Endothelial cell of umbilical vein (primary cell): ENCODE measurements at regions not wholly inside any gene's neighbourhood (a gene's known extent, or its start where the extent isn't known, plus 50 kb on each side); places are given as distances from the start of the nearest gene placed in this dataset.

Experiments used
- BruUV-seq: library from RNA; stranded (reverse); fragments of 400-500 nt; replicated peaks from 2 replicates; lab custom pipeline; 2021; lab: Mats Ljungman, UMichigan
- CTCF ChIA-PET: fragments of 300-600, 350-600 bp; sonication (Branson Sonifier 250); formaldehyde crosslinking; loops from one replicate; lab custom pipeline; 2021; ENCODE audit warnings: antibody characterized with exemption, inconsistent platforms; lab: Charles Lee
- POLR2A ChIA-PET: fragments of 300-600, 350-600 bp; sonication (Branson Sonifier 250); formaldehyde crosslinking; loops from one replicate; lab custom pipeline; 2021; ENCODE audit warnings: antibody characterized with exemption, inconsistent platforms; lab: Charles Lee
- DNase-seq: peaks from one replicate; pipeline ENCODE4 v3.0.0-alpha.2; 2011; ENCODE audit warnings: low read depth, low spot score
- FAIRE-seq: peaks from 2 replicates; lab custom pipeline; 2011; peaks lifted over from hg19 to GRCh38; lab: Jason Lieb, UNC
- H2AFZ ChIP-seq: 2 replicates; pipeline ENCODE4 v1.6.0; 2012; ENCODE audit warnings: low read depth, low read length, control low read depth, inconsistent platforms
- H3K27ac ChIP-seq: 2 replicates; pipeline ENCODE4 v1.5.1; 2011; ENCODE audit warnings: low read depth, mild to moderate bottlenecking, control low read depth, low read length, moderate library complexity; ENCODE audit not compliant: insufficient read depth
- H3K27me3 ChIP-seq, 2 experiments: 2 replicates each; pipeline versions ENCODE4 v1.6.0 to v1.6.1; 2011; ENCODE audit warnings: low read length in 2 of 2, mixed read lengths in 1 of 2; ENCODE audit not compliant: control insufficient read depth in 2 of 2, insufficient read depth in 2 of 2
- H3K36me3 ChIP-seq, 2 experiments: 2 replicates in 1 of 2; 3 replicates in 1 of 2; pipeline ENCODE4 v1.5.1; 2011; ENCODE audit warnings: low read length in 2 of 2, mild to moderate bottlenecking in 1 of 2, moderate library complexity in 1 of 2; ENCODE audit not compliant: control insufficient read depth in 2 of 2, insufficient read depth in 2 of 2; ENCODE audit errors: extremely low read depth in 1 of 2
- H3K4me1 ChIP-seq: 3 replicates; pipeline ENCODE4 v1.5.1; 2011; ENCODE audit warnings: mild to moderate bottlenecking, low read length; ENCODE audit not compliant: control insufficient read depth, insufficient read depth; ENCODE audit errors: extremely low read depth
- H3K4me2 ChIP-seq: 2 replicates; pipeline ENCODE4 v1.6.1; 2011; ENCODE audit warnings: low read length, control low read depth, mixed read lengths; ENCODE audit not compliant: insufficient read depth
- H3K4me3 ChIP-seq, 3 experiments: fragments of 200-600 bp in 1 of 3; sonication (generic), shearing (Covaris generic) in 1 of 3; replicated peaks in 1 of 3; 2 replicates each; pipeline ENCODE4 v1.5.1; 2011 to 2016; ENCODE audit warnings: control low read depth in 3 of 3, low read length in 3 of 3, mild to moderate bottlenecking in 2 of 3, inconsistent platforms in 1 of 3, low read depth in 1 of 3, moderate library complexity in 1 of 3; ENCODE audit not compliant: insufficient read depth in 1 of 3
- H3K79me2 ChIP-seq: 2 replicates; pipeline ENCODE4 v1.6.0; 2012; ENCODE audit warnings: low read length, inconsistent platforms; ENCODE audit not compliant: control insufficient read depth, insufficient read depth
- H3K9ac ChIP-seq: replicated peaks from 2 replicates; pipeline ENCODE3; 2011; ENCODE audit warnings: low read length, control low read depth; ENCODE audit not compliant: insufficient read depth; ENCODE audit errors: extremely low read depth
- H3K9me1 ChIP-seq: replicated peaks from 3 replicates; pipeline ENCODE4 v1.6.0; 2011; ENCODE audit warnings: mild to moderate bottlenecking, low read length; ENCODE audit not compliant: control insufficient read depth, insufficient read depth; ENCODE audit errors: extremely low read depth
- H3K9me3 ChIP-seq: replicated peaks from 2 replicates; pipeline ENCODE4 v1.5.1; 2012; ENCODE audit warnings: low read length, inconsistent platforms; ENCODE audit not compliant: control insufficient read depth, insufficient read depth
- H4K20me1 ChIP-seq: replicated peaks from 2 replicates; pipeline ENCODE3; 2011; ENCODE audit warnings: mild to moderate bottlenecking, low read length; ENCODE audit not compliant: control insufficient read depth, insufficient read depth; ENCODE audit errors: extremely low read depth
- CTCF ChIP-seq, 2 donors: IDR thresholded peaks; 1 replicate in 1 of 2; 2 replicates in 1 of 2; pipeline ENCODE4 v1.5.1; 2011; ENCODE audit warnings: low read length in 2 of 2, mild to moderate bottlenecking in 2 of 2, moderate library complexity in 2 of 2, control low read depth in 1 of 2, inconsistent platforms in 1 of 2, low read depth in 1 of 2; ENCODE audit not compliant: insufficient read depth in 1 of 2; ENCODE audit errors: extremely low read depth in 1 of 2
- GATA2 ChIP-seq: IDR thresholded peaks from 2 replicates; pipeline ENCODE4 v1.7.0; 2011; ENCODE audit warnings: low read depth, mild to moderate bottlenecking, moderate library complexity, mixed read lengths, low read length; ENCODE audit not compliant: insufficient read length, insufficient read depth
- JUN ChIP-seq: IDR thresholded peaks from 2 replicates; pipeline ENCODE4 v1.6.1; 2011; ENCODE audit warnings: borderline replicate concordance, low read depth; ENCODE audit not compliant: insufficient read length, insufficient read depth
- POLR2AphosphoS5 ChIP-seq: IDR thresholded peaks from 2 replicates; pipeline ENCODE4 v1.6.1; 2012; ENCODE audit warnings: low read depth, mild to moderate bottlenecking, control low read depth, low read length, moderate library complexity; ENCODE audit not compliant: insufficient read depth
- dilution Hi-C: fragments of 300-500 bp; cut with MboI; formaldehyde crosslinking; loops from one replicate; pipeline ENCODE4 v1.15.0; 2019; ENCODE audit warnings: low sequenced_read_pairs; ENCODE audit not compliant: extremely low pct_ligation_motif_present
- intact Hi-C: fragments of 100-400 bp; cut with micrococcal nuclease; formaldehyde crosslinking; loops from one replicate; pipeline ENCODE4 v1.10.0; 2022

- Histone ChIP-seq H3K27ac (no peak overlapping the region), H3K9ac (no peak overlapping the region), H3K79me2 (no peaks in the 10 kb centered on the region), H2AFZ (no peak overlapping the region), H3K9me1 (no peaks in the 10 kb centered on the region), H4K20me1 (no peaks in the 10 kb centered on the region), H3K27me3 (no peaks in the 10 kb centered on the region), H3K4me2 (no peak overlapping the region), H3K4me1 (no peaks in the 10 kb centered on the region), H3K36me3 (no peaks in the 10 kb centered on the region), H3K4me3 (no peak overlapping the region), H3K9me3 (peaks cover 2% of the 10 kb centered on the region)
- no peak for TF ChIP-seq JUN
- CTCF ChIA-PET: no interaction called here
- BruUV-seq: no TSS peak
- intact Hi-C loops (no loop called here), dilution Hi-C loops (no loop called here)
- FAIRE-seq (no peak), DNase-seq (no peak)
- POLR2A ChIA-PET: no interaction called here
Observed at GRCh38 chr14:49052521-49052920, 533.7 kb downstream of the RPS29 start.

- H3K4me2 ChIP-seq: no peak overlapping the region
- FAIRE-seq: no peak
- intact Hi-C loops: no loop called here
- no peaks in the 10 kb centered on the region for H3K36me3 ChIP-seq
- no peaks in the 10 kb centered on the region for H3K4me1 ChIP-seq
- dilution Hi-C loops: no loop called here
- H3K4me3 ChIP-seq: no peak overlapping the region
- BruUV-seq: no TSS peak
- no peaks in the 10 kb centered on the region for H4K20me1 ChIP-seq
- H2AFZ ChIP-seq: no peak overlapping the region
- POLR2A ChIA-PET: no interaction called here
- H3K9me1 ChIP-seq: no peaks in the 10 kb centered on the region
- H3K27ac ChIP-seq: no peak overlapping the region
- no peak for TF ChIP-seq CTCF (IDR thresholded peaks at IDR 0.05; ENCODE audit: extremely low read depth in 1 of 2, insufficient read depth in 1 of 2, low read depth in 1 of 2, low read length in 2 of 2)
- TF ChIP-seq POLR2AphosphoS5: no peak
- no peak for TF ChIP-seq GATA2
- H3K9me3 ChIP-seq: peaks cover 2% of the 10 kb centered on the region
- no peak overlapping the region for H3K9ac ChIP-seq
- DNase-seq: no peak
- no peaks in the 10 kb centered on the region for H3K79me2 ChIP-seq
- H3K27me3 ChIP-seq: no peaks in the 10 kb centered on the region
- CTCF ChIA-PET: no interaction called here
Observed at GRCh38 chr14:49051328-49052060, 534.7 kb downstream of the RPS29 start.
